GM12864 (cell line): ENCODE measurements at regions not wholly inside any gene's neighbourhood (a gene's known extent, or its start where the extent isn't known, plus 50 kb on each side); places are given as distances from the start of the nearest gene placed in this dataset.

ENCODE experiments used
- DNase-seq: peaks from one replicate; pipeline ENCODE4 v3.0.0-alpha.2; 2011; ENCODE audit warnings: low read depth
- H3K4me3 ChIP-seq: 2 replicates; pipeline ENCODE4 v1.5.1; 2011; ENCODE audit warnings: mild to moderate bottlenecking, low read depth, low read length, control low read depth
- TF ChIP-seq, protein P1 (sequence below): IDR thresholded peaks from 2 replicates; pipeline ENCODE4 v1.5.1; 2011; ENCODE audit warnings: low read depth, mild to moderate bottlenecking, moderate library complexity, low read length, control low read depth, inconsistent platforms; ENCODE audit errors: missing control alignments

DNA sequence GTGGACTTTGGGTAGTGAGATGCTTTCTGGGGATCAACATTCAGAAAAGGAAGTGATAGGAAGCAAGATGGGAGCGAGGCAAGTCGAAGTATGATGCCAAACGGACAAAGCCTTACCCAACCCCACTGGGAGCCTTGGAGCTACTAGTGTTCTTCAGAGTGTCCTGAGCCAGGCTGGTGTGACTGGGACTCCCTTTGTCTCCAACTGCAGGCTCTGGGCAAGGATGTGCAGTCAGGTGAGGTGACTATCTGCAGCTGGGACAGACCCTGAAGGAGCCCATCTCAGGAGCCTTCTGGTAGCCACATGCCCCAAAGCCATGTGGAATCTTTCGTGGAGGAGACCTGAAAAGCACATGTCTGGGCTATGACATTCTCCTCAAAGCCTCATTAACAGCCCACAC is 360.6 kb downstream of the MTRR start:
- no peak for DNase-seq
- TF ChIP-seq, protein P1, sequence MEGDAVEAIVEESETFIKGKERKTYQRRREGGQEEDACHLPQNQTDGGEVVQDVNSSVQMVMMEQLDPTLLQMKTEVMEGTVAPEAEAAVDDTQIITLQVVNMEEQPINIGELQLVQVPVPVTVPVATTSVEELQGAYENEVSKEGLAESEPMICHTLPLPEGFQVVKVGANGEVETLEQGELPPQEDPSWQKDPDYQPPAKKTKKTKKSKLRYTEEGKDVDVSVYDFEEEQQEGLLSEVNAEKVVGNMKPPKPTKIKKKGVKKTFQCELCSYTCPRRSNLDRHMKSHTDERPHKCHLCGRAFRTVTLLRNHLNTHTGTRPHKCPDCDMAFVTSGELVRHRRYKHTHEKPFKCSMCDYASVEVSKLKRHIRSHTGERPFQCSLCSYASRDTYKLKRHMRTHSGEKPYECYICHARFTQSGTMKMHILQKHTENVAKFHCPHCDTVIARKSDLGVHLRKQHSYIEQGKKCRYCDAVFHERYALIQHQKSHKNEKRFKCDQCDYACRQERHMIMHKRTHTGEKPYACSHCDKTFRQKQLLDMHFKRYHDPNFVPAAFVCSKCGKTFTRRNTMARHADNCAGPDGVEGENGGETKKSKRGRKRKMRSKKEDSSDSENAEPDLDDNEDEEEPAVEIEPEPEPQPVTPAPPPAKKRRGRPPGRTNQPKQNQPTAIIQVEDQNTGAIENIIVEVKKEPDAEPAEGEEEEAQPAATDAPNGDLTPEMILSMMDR: no peak
- H3K4me3 ChIP-seq: no peak overlapping the region

DNA sequence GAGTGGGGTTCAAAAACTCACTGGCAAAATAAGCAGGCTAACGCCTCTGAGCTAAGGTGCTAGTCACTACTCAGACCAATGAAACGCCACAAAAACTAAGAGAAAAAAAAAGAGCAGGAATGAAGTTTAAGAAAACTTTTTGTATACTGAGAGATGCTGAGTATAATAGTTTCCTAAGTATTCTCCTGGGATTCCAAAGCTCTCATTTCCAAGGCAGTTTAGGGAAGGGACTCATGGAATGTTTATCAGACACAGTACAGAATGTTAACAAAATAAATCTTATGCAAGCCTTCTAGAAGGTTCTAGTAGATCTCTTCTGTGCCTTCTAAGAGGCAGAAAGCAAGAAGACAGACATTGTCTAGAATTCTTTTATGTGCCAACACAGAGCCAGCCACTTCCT is 361.9 kb downstream of the MTRR start:
- no peak overlapping the region for H3K4me3 ChIP-seq
- DNase-seq: no peak
- TF ChIP-seq, protein P1: no peak

DNA sequence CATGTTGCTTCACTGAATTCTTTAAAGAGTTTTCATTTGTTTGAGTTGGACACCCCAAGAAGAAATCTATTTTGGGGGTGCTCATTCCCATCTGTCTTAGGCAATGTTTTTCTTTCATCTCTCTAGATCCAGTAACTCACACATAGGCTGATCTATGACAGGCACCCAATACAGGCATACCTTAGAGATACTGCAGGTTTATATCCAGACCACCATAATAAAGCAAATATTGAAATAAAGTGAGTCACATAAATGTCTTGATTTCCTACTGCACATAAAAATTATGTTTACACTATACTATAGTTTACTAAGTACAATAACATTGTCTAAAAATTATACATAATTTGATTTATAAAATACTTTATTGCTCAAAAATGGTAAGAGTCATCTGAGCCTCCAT is 364.5 kb downstream of the MTRR start:
- TF ChIP-seq, protein P1: no peak
- DNase-seq: no peak
- no peak overlapping the region for H3K4me3 ChIP-seq

DNA sequence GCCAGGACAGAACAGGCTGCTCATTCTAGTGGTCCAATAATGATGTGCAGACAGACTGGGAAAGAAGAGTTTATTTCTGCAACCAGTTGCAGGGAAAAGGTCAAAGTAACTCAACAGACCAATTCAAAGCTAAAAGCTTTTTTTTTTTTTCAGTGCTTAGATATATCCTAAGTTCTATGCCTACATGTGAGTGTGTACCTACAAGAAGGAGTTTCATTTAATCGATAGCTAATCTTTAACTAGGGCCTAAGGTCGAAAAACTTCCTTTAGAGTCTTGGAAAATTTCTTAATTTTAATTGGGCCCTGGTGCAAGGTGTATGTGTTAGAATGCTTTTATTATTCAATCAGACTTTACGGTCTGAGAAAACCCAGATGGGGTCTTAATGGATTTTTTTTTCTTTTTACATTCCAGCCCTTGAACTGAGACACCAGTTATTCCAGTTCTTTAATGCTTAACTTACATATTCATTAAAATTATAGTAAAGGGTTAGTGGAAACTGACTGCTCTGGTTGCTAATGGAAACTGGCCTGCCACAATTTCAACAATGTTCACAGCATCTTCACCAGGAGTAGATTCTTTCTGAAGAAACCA is 365.3 kb downstream of the MTRR start:
- no peak for DNase-seq

DNA sequence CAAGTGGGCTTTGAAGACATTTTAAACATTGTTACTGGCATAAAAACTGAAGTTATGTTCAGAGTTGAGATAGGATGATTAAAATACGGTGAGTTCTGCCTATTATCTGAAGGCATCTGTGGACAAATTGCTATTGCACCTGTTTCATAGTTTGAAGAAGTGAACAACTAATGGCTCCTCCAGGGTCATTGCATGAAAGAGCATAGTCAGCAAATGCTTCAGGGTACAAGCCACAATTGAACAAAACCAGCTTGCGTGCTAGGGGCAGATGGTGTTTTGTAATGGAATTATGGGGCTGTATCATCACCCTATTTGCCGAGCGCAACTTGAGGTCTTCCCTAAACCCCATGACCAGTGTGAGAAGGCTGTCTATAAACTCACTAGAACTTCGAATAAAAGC is 369.1 kb downstream of the MTRR start:
- DNase-seq: no peak
- no peak overlapping the region for H3K4me3 ChIP-seq
- TF ChIP-seq, protein P1: no peak

More for the DNA sequence above, 365.3 kb downstream of the MTRR start:
- H3K4me3 ChIP-seq: no peak overlapping the region
- TF ChIP-seq, protein P1: no peak

DNA sequence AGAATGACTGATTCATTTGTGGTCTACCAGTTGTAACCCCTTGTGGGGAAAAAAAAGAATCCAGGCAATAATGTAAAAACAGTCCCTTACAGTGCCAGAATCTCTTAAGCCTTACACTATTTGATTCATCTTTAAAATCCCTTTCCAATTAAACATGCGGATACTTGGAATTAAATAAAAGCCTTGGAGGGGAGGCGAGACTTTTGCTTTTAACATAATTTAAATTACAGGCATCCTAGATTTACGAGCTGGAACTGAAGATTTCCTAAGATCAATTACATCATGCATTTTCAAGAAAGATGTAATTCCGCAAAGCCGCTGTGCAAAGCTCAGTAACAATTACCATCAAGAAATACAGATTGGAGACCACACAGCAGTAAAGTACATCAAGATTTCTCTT is 370.2 kb downstream of the MTRR start:
- TF ChIP-seq, protein P1: no peak
- no peak for DNase-seq
- H3K4me3 ChIP-seq: no peak overlapping the region

DNA sequence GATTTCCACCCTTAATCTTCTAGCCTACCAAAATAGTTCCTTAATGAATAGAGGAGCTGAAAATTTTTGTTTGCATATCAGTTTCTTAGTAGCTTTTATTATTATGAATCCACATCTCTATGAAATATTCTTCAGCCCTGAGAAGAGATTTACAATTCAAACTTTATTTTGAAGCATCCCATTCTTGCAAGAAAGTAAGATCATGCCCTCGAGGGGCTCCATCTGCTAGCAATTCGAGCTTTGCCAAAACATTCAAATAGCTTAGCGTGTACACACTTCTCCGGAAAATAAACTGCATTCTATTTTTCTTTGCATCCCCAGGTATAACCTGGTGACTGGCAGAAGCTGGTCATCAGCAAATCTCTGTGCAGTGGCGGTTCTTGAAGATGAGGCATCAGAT is 370.7 kb downstream of the MTRR start:
- H3K4me3 ChIP-seq: no peak overlapping the region
- no peak for DNase-seq
- TF ChIP-seq, protein P1: no peak
